HG03565 (cell line): ENCODE measurements at regions not wholly inside any gene's neighbourhood (a gene's known extent, or its start where the extent isn't known, plus 50 kb on each side); places are given as distances from the start of the nearest gene placed in this dataset.

Experiments used
- ATAC-seq: cut with Tn5 transposase; IDR thresholded peaks from one replicate; pipeline ENCODE4 v1.9.1; 2021; ENCODE audit warnings: mild to moderate bottlenecking, moderate library complexity; ENCODE audit not compliant: unreplicated experiment

- ATAC-seq = no peak
These were observed 214.6 kb upstream of the RGS18 start for GRCh38 chr1:191943684-191944083.

- ATAC-seq = no peak
These were observed 204.7 kb upstream of the RGS18 start for GRCh38 chr1:191953526-191953925.

GRCh38 chr1:191959856-191960255 is 198.4 kb upstream of the RGS18 start:
- no peak for ATAC-seq

- no peak for ATAC-seq
These were observed 195.0 kb upstream of the RGS18 start for GRCh38 chr1:191963286-191963685.

- ATAC-seq = no peak
These were observed 194.3 kb upstream of the RGS18 start for GRCh38 chr1:191963781-191964455.

GRCh38 chr1:191969290-191969689 is 189.0 kb upstream of the RGS18 start:
- no peak for ATAC-seq

GRCh38 chr1:191970116-191970515 is 188.1 kb upstream of the RGS18 start:
- ATAC-seq = no peak

GRCh38 chr1:191971447-191971846 is 186.8 kb upstream of the RGS18 start:
- no peak for ATAC-seq

- no peak for ATAC-seq
These were observed 184.3 kb upstream of the RGS18 start for GRCh38 chr1:191974004-191974403.

- no peak for ATAC-seq
These were observed 180.3 kb upstream of the RGS18 start for GRCh38 chr1:191977874-191978506.

GRCh38 chr1:191984856-191985255 is 173.4 kb upstream of the RGS18 start:
- no peak for ATAC-seq

- no peak for ATAC-seq
These were observed 166.1 kb upstream of the RGS18 start for GRCh38 chr1:191992118-191992517.

- no peak for ATAC-seq
These were observed 164.7 kb upstream of the RGS18 start for GRCh38 chr1:191993549-191993948.

GRCh38 chr1:192002063-192002462 is 156.2 kb upstream of the RGS18 start:
- ATAC-seq = no peak

- ATAC-seq = no peak
These were observed 154.8 kb upstream of the RGS18 start for GRCh38 chr1:192003295-192004077.

GRCh38 chr1:192005976-192006375 is 152.3 kb upstream of the RGS18 start:
- no peak for ATAC-seq

- no peak for ATAC-seq
These were observed 149.9 kb upstream of the RGS18 start for GRCh38 chr1:192008281-192008825.

GRCh38 chr1:192010406-192010805 is 147.9 kb upstream of the RGS18 start:
- no peak for ATAC-seq

GRCh38 chr1:192011525-192011924 is 146.7 kb upstream of the RGS18 start:
- no peak for ATAC-seq

- no peak for ATAC-seq
These were observed 135.4 kb upstream of the RGS18 start for GRCh38 chr1:192022827-192023226.

GRCh38 chr1:192024881-192025280 is 133.4 kb upstream of the RGS18 start:
- no peak for ATAC-seq

- ATAC-seq = no peak
These were observed 119.7 kb upstream of the RGS18 start for GRCh38 chr1:192038567-192038966.
